Tibial nerve (tissue), 4 donors: ENCODE measurements at regions not wholly inside any gene's neighbourhood (a gene's known extent, or its start where the extent isn't known, plus 50 kb on each side); places are given as distances from the start of the nearest gene placed in this dataset.

Experiments used
- EP300 ChIP-seq, 2 donors: sonication (generic); formaldehyde crosslinking; IDR thresholded peaks; one replicate each; pipeline ENCODE4 v1.6.1; 2017; ENCODE audit warnings: antibody characterized with exemption in 2 of 2, mild to moderate bottlenecking in 1 of 2
- POLR2A ChIP-seq, 2 donors: fragments of 450-650 bp; IDR thresholded peaks; one replicate each; pipeline ENCODE4 v1.6.1; 2017; ENCODE audit warnings: antibody characterized with exemption in 2 of 2, mild to moderate bottlenecking in 2 of 2, moderate library complexity in 2 of 2
- TF ChIP-seq, protein P1 (sequence below), 5 experiments: fragments of 200-600 bp in 3 of 5; fragments of 450-650 bp in 2 of 5; sonication (generic) in 3 of 5; IDR thresholded peaks; one replicate each; pipeline ENCODE4 v1.5.1; 2016 to 2019; ENCODE audit warnings: antibody characterized with exemption in 5 of 5, mild to moderate bottlenecking in 3 of 5, moderate library complexity in 2 of 5

GRCh38 chr18:64405161-64405560, 256.3 kb upstream of the LINC00305 start:
- TF ChIP-seq POLR2A (IDR thresholded peaks at IDR 0.05): no peak
- TF ChIP-seq, protein P1, sequence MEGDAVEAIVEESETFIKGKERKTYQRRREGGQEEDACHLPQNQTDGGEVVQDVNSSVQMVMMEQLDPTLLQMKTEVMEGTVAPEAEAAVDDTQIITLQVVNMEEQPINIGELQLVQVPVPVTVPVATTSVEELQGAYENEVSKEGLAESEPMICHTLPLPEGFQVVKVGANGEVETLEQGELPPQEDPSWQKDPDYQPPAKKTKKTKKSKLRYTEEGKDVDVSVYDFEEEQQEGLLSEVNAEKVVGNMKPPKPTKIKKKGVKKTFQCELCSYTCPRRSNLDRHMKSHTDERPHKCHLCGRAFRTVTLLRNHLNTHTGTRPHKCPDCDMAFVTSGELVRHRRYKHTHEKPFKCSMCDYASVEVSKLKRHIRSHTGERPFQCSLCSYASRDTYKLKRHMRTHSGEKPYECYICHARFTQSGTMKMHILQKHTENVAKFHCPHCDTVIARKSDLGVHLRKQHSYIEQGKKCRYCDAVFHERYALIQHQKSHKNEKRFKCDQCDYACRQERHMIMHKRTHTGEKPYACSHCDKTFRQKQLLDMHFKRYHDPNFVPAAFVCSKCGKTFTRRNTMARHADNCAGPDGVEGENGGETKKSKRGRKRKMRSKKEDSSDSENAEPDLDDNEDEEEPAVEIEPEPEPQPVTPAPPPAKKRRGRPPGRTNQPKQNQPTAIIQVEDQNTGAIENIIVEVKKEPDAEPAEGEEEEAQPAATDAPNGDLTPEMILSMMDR (IDR thresholded peaks at IDR 0.05): no peak
- TF ChIP-seq EP300 (IDR thresholded peaks at IDR 0.05): no peak
